ENCODE measurements at regions not wholly inside any gene's neighbourhood (a gene's known extent, or its start where the extent isn't known, plus 50 kb on each side); places are given as distances from the start of the nearest gene placed in this dataset.

DNA sequence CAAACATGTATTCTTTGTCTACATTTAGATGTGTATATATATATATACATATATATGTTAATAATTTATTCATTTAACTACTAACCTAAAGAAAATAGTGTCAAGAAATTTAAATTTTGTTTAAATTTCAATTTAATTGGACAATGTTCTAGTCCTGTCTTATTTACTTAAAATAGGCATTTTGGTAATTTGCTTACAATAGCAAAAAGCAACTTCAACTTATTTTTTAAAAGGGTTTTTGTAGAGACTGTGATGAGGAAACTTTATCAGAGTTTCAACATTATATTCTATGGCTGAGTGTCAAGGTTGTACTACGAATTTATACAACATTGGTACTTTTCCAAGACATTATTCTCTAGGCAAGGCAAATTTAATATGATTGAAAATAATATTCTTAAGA lies 212.0 kb upstream of the ARSJ start:
- TF ChIP-seq, protein P1, sequence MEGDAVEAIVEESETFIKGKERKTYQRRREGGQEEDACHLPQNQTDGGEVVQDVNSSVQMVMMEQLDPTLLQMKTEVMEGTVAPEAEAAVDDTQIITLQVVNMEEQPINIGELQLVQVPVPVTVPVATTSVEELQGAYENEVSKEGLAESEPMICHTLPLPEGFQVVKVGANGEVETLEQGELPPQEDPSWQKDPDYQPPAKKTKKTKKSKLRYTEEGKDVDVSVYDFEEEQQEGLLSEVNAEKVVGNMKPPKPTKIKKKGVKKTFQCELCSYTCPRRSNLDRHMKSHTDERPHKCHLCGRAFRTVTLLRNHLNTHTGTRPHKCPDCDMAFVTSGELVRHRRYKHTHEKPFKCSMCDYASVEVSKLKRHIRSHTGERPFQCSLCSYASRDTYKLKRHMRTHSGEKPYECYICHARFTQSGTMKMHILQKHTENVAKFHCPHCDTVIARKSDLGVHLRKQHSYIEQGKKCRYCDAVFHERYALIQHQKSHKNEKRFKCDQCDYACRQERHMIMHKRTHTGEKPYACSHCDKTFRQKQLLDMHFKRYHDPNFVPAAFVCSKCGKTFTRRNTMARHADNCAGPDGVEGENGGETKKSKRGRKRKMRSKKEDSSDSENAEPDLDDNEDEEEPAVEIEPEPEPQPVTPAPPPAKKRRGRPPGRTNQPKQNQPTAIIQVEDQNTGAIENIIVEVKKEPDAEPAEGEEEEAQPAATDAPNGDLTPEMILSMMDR (IDR thresholded peaks at IDR 0.05), result no peak
- intact Hi-C loops (cut with DNase I, micrococcal nuclease), result no loop called here
- Histone ChIP-seq H3K4me1 (ENCODE audit: insufficient read depth, low read length) (no peaks in the 10 kb centered on the region), H3K36me3 (ENCODE audit: insufficient read depth, low read length) (no peaks in the 10 kb centered on the region), H3K27me3 (ENCODE audit: control insufficient read depth in 1 of 2, insufficient read depth in 2 of 2, low read length in 2 of 2) (no peaks in the 10 kb centered on the region), H3K4me3 (ENCODE audit: low read length) (no peak overlapping the region), H3K27ac (ENCODE audit: low read depth in 1 of 2, low read length in 2 of 2) (no peak overlapping the region), H3K9me3 (ENCODE audit: control insufficient read depth in 1 of 2, insufficient read depth in 1 of 2, low read length in 2 of 2) (no peaks in the 10 kb centered on the region)
- Mint-ChIP-seq H3K4me3 (no peak overlapping the region), H3K9me3 (no peaks in the 10 kb centered on the region), H3K36me3 (ENCODE audit: low read depth) (no peaks in the 10 kb centered on the region), H3K4me1 (ENCODE audit: low read depth) (no peaks in the 10 kb centered on the region), H3K27ac (no peak overlapping the region), H3K27me3 (no peaks in the 10 kb centered on the region)
- no peak for DNase-seq
- ChIA-PET CTCF (no interaction called here), POLR2A (no interaction called here)
- no peak for ATAC-seq (ENCODE audit: poor library complexity)

DNA sequence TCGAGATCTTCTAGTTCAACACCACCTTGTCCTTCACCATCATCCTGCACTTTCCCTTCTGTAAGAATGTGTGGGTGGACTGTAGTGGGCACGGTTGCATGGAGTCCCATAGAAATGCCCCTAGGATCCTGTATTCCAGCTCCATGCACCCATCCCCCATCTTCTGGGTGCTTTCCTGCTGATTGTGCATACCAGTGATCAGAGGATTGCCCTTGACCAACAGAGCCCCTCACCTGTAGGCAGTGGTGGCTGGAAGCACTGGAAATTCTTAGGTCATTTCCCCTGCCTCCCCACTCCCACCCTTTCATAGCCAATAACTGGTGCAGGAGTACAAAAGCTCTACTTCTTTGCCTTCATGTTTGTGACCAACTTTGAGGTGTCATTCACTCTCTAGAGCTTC lies 213.4 kb upstream of the ARSJ start:
- no peaks in the 10 kb centered on the region for H3K4me1 Mint-ChIP-seq (ENCODE audit: low read depth)
- Histone ChIP-seq H3K36me3 (ENCODE audit: insufficient read depth, low read length) (no peaks in the 10 kb centered on the region), H3K4me3 (ENCODE audit: low read length) (no peak overlapping the region), H3K27ac (ENCODE audit: low read depth in 1 of 2, low read length in 2 of 2) (no peak overlapping the region), H3K9me3 (ENCODE audit: control insufficient read depth in 1 of 2, insufficient read depth in 1 of 2, low read length in 2 of 2) (no peaks in the 10 kb centered on the region), H3K4me1 (ENCODE audit: insufficient read depth, low read length) (no peaks in the 10 kb centered on the region), H3K27me3 (ENCODE audit: control insufficient read depth in 1 of 2, insufficient read depth in 2 of 2, low read length in 2 of 2) (no peaks in the 10 kb centered on the region)
- no peaks in the 10 kb centered on the region for H3K9me3 Mint-ChIP-seq
- CTCF ChIA-PET, result no interaction called here
- DNase-seq (no peak), ATAC-seq (ENCODE audit: poor library complexity) (no peak)
- H3K36me3 Mint-ChIP-seq (ENCODE audit: low read depth), result no peaks in the 10 kb centered on the region
- intact Hi-C loops (cut with DNase I, micrococcal nuclease), result no loop called here
- no peaks in the 10 kb centered on the region for H3K27me3 Mint-ChIP-seq
- POLR2A ChIA-PET, result no interaction called here
- TF ChIP-seq, protein P1 (IDR thresholded peaks at IDR 0.05), result no peak
- H3K4me3 Mint-ChIP-seq, result no peak overlapping the region
- no peak overlapping the region for H3K27ac Mint-ChIP-seq

DNA sequence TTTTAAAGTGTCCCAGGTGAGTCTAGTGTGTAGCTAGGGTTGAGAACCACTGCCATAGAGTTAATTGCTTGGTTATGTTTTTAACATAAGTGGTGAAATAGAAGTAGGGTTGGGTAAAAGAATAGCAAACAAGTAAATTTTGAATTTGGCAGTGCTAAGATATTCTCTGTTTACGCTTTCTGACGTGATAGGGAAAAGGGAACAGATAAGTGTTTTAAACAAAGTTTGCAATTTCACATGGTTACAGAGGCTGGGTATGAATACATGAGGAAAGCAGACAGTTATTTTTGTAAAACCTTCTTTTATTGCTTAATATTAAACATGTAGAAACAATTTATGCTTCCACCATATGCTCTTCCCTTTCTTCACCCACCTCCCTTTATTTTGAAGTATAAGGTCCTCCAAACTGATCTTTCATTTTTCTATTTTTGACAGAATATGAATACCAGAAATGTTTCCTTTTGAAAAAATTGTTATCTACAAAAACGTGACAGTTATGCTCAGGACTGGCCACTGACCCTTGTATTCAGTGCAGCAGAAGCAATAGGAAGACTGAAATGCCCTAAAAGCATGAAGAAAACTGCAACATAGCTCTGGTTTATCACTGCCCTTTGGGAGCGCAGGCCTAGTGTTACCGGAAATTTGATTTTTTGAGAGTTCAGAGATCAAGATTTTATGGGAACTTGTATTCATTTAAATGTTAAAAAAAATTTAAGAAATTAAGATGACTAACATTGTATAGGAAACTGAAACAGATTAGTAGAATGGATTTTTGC lies 214.4 kb upstream of the ARSJ start:
- no peak for DNase-seq
- no peak overlapping the region for H3K27ac ChIP-seq (ENCODE audit: low read depth in 1 of 2, low read length in 2 of 2)
- no peaks in the 10 kb centered on the region for H3K27me3 Mint-ChIP-seq
- no peak overlapping the region for H3K27ac Mint-ChIP-seq
- POLR2A ChIA-PET, result no interaction called here
- H3K4me1 Mint-ChIP-seq (ENCODE audit: low read depth), result no peaks in the 10 kb centered on the region
- H3K36me3 ChIP-seq (ENCODE audit: insufficient read depth, low read length), result no peaks in the 10 kb centered on the region
- ATAC-seq (ENCODE audit: poor library complexity), result no peak
- H3K4me3 Mint-ChIP-seq, result no peak overlapping the region
- H3K9me3 ChIP-seq (ENCODE audit: control insufficient read depth in 1 of 2, insufficient read depth in 1 of 2, low read length in 2 of 2), result no peaks in the 10 kb centered on the region
- no peaks in the 10 kb centered on the region for H3K4me1 ChIP-seq (ENCODE audit: insufficient read depth, low read length)
- CTCF ChIA-PET, result no interaction called here
- H3K36me3 Mint-ChIP-seq (ENCODE audit: low read depth), result no peaks in the 10 kb centered on the region
- no peak overlapping the region for H3K4me3 ChIP-seq (ENCODE audit: low read length)
- H3K27me3 ChIP-seq (ENCODE audit: control insufficient read depth in 1 of 2, insufficient read depth in 2 of 2, low read length in 2 of 2), result no peaks in the 10 kb centered on the region
- TF ChIP-seq, protein P1 (IDR thresholded peaks at IDR 0.05), result no peak
- H3K9me3 Mint-ChIP-seq, result no peaks in the 10 kb centered on the region
- intact Hi-C loops (cut with DNase I, micrococcal nuclease), result no loop called here
